ENCODE measurements at regions not wholly inside any gene's neighbourhood (a gene's known extent, or its start where the extent isn't known, plus 50 kb on each side); places are given as distances from the start of the nearest gene placed in this dataset.
"Not testable (repeated sequence)": the region's sequence is repeated elsewhere in the genome, so short reads cannot be mapped to it uniquely, and the experiment has no call there.

DNA sequence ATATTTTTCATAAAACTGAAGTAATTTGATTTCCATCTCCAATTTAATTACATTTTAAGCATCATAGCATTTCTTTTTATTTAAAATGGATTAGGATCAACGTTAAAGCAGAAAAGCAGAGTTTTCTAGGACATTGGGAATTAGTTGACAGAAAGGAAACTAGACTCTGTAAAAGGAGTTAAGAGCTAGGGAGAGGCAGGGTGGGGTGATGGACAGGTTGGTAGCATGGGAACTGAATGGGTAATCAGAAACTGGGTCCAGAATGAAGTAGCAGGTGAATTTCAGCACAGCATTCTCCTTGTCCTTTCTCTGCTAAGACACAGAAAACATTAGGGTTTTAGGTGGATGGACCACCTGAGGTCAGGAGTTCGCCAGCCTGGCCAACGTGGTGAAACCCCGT lies 97.6 kb downstream of the ANAPC4 start:
- no peak for DNase-seq

DNA sequence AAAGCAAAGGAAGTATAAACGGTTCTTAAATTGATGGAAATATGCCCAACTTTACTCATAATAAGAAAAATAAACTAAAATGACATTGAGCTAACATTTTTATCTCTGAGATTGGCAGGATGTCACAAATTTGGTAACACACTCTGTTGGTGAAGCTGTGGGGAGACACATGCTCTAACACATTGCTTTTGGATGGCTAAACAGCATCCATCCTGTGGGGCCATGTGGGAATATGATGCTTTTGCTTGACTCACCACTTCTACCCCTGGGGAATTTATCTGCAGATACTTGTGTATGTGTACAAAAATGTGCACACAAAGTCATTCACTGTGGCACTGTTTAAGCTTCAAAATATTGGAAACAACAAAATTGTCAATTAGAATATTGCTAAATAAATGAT lies 100.2 kb downstream of the ANAPC4 start:
- no peak for DNase-seq

DNA sequence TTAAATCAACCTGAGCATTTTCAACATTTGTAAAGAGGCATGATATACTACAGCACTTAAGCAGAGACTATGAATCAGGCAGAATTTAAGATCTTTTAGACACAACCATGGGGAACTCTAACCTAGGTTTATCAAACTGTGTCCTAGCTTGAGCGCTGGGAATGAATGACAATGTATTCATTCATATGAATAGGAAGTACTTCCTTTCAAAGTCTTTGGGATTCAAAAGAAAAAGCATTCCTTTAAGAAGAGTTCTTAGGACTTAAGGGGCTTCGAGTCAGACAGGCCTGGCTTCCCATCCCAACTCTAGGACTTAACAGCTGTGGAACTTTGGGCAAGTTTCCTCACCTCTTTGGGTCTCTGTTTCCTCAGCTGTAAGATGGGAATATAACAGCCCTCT lies 104.6 kb downstream of the ANAPC4 start:
- DNase-seq: no peak

DNA sequence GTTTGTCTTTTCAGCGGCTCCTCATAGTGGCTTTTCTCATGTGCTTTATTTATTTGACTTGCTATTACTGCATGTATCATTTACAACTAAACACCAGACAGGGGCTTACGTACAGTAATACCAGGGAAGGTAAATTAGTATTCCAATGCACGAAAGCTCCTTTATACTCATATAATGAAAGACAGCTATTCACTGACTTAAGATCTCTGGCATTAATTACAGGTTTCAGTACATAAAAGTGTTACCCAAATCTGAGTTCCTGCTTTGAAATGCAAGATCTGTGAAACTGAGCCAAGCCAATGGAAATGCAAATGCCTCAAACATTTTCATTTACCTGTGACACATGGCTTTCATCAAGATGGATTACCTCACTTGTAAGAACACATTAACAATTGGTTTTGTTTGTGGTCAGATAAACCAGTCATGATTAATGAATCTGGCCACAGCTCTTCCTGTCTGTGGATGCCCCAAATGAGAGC lies 107.2 kb downstream of the ANAPC4 start:
- no peak for DNase-seq

DNA sequence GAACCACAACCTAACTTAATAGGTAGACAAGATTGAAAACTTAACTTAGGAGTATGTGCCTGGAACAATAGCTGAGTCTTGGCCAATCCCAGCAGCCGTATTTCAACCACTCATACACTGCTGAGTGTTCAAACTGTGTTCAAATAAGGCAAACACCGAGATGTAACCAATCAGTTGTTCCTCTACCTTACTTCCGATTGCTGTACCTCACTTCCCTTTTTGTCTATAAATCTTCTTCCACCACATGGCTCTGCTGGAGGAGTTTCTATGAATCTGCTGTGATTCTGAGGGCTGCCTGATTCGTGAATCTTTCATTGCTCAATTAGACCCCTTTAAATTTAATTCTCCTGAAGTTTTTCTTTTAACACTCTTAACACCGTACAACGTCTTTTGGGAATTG lies 108.0 kb downstream of the ANAPC4 start:
- DNase-seq: no peak

DNA sequence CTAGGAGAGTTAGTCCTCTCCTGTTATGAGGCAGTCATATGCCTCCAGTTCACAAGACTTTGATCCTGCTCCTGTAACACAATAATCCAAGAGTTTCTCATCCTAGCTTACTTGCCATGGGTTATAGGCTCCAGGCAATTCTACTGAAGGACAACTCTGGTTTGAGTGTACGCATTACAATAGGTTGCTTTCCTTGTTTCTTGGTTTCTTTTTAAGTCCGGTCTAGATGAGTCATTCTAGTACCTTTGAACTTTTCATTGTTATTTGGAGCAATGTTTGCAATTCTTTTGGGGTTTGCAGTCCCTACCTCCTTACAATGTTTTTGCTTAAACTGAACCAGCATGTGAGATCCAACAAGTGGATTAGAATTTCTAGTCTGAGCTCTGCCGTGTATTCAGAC lies 109.1 kb downstream of the ANAPC4 start:
- DNase-seq: no peak

DNA sequence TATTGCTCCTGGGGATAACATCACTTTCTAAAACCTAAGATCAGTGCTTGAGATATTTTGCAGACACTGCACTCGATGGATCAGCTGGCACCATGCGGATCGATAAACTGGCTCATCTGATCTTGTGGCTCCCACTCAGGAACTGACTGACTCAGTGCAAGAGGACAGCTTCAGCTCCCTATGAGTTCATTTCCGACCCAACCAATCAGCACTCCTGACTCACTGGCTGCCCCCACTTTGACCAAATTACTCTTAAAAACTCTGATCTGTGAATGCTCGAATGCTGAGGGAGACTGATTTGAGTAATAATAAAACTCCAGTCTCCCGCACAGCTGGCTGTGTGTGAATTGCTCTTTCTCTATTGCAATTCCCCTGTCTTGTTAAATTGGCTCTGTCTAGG lies 110.1 kb downstream of the ANAPC4 start:
- no peak for DNase-seq

DNA sequence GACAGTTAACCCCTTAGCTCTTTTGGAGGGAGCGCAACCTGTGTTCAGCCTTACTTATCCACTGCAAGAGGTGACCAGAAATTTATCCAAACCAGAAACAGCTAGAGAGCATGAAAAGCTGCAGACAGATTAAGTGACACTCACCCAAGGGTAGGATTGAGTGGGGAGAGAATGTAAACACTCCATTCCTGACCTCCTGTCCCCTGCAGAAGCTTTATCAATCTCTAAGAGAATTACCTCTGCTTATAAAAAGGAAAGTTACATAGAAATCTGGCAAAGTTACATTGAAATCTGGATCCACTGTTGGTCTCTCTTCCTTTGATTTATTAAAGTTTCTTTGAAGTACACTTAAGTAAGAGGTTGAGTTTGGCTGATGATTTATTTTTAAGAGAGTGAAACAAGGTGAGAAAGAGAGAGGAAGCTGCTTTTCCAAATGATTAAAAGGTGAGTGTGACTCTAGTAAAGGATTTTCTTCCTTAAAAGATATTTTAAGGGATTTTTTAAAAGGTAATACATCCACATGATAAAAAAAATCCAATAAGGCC lies 112.3 kb downstream of the ANAPC4 start:
- no peak for DNase-seq

DNA sequence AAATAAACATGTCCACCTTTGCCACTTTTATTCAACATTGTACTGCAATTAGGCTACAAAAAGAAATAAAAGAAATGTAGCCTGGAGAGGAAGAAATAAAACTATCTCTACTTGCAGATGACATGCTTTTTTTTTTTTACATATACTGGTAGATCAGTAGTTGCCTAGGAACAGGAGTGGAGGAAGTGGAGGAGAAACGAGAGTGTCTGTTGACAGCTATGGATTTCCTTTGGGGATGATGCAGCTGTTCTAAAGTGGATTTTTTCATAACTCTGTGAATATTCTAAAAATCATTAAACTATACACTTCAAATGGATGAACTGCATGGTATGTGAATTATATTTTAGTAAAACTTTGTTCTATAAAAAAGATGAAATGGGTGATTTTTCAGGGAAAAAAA lies 116.4 kb downstream of the ANAPC4 start:
- DNase-seq: no peak

DNA sequence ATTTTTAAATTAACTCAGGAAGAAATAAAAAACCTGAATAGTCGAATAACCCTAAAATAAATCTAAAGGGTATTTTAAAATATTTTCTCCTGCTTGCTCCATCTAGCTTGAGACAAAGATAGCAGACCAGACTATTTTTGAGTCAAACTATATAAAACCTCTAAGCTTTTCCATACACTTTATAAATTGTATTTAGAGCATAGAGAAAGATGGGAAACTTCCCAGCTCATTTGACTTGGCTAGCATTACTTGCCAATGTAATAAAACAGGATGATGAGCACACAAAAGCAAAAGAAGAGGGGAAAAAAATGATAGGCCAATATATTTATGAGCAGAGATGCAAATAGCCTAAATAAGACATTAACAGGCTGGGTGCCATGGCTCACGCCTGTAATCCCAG lies 117.1 kb downstream of the ANAPC4 start:
- DNase-seq: no peak

DNA sequence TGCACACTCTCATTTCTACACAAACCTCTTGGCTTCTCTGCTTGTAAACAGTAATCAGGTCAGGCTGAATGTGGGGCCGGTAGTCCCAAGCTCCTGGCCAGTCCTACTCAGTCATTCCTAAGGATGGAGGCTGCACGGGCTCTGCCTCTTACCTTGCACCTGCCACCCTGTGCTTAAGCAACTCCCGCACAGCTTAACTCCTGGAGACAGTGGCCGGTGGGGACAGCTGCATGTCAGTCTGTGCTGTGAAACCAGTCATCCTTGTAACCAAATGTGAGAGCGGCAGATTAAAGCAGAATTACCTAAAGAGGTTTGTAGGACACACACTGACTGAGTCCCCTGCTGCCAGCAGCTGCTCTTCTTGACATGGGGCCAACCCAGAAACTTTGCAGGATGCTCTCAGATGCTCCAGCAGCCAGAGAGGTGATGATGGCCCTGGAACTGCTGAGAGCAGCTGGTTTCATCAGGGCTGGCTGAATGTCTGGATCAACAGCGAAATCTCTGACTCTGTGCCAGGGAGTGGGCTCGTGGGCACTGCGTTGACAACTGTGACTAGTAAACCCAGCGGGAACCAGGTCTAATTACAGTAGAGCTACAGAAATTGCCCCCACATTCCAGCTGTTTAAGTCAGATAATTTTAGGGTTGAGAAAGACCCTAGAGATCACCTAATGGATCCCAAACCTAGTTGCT lies 123.7 kb downstream of the ANAPC4 start:
- no peak for DNase-seq

DNA sequence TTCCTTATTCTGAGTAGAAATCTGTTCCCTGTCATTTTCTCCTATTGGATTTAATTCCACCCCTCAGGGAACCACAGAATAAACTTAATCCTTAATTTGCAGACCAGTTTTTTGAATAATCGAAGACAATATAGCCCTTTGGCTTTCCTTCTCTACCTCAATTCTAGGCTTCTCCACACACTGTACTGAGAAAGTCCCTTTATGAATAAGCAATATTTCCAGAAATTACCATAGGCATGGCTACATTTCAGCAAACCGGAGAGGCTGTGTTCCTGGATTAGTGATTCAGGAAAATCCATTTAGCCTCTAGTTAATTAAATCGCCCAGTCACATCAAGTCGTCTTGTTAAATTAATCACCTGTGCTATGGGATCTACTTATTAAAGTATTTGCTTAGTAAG lies 125.1 kb downstream of the ANAPC4 start:
- no peak for DNase-seq

DNA sequence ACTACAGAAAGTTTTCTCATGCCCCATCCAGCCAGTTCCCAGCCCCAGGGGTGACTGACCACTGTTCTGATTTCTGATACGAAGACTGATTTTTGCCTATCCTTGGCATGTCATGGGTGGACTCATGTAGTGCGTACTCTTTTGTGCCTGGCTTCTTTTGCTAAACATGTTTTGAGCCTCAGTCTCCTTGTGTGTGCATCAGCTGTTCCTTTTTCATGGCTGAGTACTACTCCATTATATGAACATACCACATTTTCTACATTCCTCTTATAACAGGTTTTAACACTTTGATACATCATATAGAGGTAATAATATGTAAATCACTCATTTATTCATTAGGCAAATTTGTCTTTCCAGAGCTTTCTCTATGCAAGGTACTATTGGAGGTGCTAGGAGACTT lies 126.7 kb downstream of the ANAPC4 start:
- no peak for DNase-seq

DNA sequence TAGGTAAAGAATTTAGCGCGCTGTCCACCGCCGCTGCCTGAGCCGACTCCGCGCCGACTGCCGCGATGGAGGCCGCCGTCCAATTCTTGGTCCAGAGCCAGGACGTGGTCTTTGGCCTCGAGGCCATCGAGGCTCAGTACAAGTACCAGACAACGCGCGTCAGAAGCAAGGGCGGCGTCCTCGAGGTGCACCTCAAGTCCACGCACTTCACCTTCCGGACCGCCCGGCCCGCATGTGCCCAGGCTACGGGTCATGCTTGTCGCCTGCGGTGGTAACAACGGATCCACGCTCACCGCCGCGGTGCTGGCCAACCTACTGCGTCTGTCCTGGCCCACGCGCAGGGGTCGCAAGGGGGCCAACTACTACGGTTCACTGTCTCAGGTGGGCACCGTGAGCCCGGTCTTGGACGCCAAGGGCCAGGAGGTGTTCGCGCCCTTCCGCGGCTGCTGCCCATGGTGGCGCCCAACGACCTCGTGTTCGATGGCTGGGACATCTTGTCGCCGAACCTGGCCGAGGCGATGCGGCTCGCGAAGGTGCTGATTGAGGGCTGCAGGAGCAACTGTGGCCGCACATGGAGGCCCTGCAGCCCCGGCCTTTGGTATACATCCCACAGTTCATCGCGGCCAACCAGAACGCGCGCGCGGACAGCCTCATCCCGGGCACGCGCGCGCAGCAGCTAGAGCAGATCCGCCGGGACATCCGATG lies 128.0 kb downstream of the ANAPC4 start:
- no peak for DNase-seq

DNA sequence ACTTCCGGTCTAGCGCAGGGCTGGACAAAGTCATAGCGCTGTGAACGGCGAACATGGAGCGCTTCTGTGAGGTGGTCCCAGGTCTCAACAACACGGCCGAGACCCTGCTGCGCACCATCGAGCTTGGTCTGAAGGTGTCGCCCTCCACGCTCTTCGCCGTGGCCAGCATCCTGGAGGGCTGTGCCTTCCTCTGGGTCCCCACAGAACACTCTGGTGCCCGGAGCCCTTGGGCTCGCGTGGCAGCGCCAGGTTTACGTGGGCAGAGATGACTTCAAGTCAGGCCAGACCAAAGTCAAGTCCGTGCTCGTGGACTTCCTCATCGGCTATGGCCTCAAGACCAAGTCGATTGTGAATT lies 128.6 kb downstream of the ANAPC4 start:
- no peak for DNase-seq

DNA sequence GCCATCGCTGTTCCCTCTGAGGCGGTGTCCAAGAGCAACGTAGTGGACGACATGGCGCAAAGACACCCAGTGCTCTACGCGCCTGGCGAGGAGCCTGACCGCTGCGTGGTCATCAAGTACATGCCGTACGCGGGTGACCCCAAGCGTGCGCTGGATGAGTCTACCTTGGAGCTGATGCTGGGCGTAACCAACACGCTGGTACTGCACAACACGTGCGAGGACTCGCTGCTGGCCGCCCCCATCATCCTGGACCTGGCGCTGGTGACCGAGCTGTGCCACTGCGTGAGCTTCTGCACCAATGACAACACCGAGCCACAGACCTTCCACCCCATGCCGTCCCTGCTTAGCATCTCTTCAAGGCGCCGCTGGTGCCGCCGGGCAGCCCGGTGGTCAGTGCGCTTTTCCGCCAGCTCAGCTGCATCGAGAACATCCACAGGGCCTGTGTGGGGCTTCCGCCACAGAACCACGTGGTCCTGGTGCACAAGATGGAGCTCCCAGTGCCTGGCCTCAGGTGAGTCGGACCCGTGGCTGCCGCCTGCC lies 129.0 kb downstream of the ANAPC4 start:
- no peak for DNase-seq

DNA sequence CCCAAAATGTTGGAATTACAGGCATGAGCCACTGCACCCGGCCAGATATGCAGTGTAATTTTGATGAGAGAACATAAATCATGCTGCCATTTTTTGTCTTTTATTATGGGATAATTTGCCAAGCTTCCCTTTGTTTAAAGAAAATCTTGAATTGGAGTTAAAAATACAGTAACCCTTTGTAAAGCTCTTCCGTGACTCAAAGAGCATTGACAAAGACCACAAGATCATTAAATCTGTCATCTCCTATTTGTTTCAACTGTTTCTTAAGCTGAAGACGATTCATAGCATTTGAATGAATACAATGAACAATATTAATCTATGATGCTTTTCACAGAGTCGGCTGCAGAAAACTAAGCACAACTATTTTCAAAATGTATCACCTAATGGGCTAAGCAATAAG lies 132.6 kb downstream of the ANAPC4 start:
- no peak for DNase-seq

DNA sequence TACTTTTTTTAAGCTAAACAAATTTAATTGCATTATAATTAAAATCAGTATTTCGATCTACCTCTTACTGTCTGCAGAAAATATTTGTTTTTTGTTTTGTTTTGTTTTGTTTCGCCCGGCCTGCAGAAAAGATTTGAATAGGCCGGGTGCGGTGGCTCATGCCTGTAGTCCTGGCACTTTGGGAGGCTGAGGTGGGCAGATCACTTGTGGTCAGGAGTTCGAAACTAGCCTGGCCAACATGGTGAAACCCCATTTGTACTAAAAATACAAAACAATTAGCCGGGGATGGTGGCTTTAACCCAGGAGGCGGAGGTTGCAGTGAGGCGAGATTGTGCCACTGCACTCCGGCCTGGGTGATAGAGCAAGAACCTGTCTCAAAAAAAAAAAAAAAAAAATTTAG lies 134.8 kb downstream of the ANAPC4 start:
- not testable (repeated sequence) for DNase-seq

DNA sequence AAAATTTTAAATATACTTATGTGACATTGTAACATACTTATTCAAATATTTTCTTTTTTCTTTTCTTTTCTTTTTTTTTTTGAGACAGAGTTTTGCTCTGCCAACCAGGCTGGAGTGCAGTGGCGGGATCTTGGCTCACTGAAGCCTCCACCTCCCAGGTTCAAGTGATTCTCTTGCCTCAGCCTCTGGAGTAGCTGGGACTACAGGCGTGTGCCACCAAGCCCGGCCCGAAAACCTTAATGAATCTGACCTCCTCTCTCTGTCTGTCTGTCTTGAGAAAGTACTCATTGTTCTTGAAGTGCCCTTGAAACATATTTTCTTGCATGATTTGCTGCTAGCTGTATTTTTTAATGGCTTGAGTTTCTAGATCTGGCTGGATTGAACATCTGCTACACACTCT lies 136.8 kb downstream of the ANAPC4 start:
- no peak for DNase-seq

DNA sequence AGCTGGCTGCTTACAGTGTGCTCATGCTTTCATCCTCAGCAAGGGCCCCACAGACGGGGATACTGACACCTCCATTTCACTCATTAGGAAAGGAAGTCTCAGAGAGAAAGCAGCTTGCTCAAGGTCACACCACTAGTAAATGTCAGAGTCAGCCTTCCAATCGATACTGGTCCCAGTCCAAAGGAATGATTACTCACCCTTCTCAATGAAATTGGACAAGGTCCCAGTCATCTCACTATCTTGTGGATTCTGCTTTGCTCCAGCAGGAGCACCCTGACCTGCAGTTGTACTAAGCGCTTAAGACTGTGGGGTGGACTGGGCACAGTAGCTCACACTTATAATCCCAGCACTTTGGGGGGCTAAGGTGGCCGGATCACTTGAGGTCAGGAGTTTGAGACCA lies 132.2 kb upstream of the SLC34A2 start:
- no peak for DNase-seq

DNA sequence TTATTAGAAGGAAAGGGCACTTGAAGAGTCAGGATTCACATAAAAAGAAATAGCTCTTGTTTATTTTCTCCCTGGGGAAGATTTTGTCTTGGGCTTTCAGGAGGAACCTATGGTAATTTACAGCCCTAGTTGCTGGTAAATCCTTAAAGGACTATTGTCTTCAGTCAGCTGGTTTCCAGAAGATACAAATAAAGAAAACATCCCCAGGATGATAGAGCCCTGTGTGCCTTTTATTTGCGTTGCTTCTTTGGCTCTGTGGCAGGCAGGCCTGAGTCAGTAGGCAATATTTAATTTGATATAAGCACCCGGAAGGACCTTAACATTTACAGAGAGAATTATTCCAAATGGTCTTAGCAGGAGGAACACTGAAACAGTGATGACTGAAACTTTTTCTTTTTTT lies 131.0 kb upstream of the SLC34A2 start:
- no peak for DNase-seq

DNA sequence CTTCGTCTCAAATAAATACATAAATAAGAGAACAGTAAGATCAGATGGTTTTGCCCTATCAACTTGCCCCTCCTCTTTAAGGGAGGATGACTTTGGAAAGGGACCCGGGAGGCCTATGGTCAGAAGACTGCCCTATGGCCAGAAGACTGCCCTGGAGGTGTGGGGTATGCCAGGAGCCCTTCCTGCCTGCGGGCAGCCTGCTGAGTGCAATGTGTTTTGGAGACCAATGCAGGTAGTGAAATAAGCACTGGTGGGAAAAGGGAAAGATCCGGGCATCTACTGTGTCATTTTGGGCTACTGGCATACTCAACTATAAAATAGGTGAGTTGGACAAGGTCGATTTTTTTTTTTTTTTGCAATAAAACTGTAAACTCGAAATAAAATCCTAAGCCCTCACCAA lies 129.8 kb upstream of the SLC34A2 start:
- no peak for DNase-seq

DNA sequence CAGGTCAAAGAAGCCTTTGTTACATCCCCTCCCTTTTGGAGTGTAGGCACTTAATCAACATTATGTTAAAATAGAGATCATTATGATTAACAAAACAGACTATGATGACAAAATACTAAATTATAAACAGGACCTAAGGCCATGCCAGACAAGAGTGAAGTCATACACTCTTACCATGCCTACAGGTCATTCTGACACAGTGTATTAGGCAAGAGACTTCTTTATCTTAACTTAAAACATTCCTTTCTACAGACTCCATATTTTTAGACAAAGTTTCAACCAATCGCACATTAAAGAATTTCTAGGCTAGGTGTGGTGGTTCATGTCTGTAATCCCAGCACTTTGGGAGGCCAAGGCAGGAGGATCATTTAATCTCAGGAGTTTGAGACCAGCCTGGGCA lies 128.6 kb upstream of the SLC34A2 start:
- no peak for DNase-seq

DNA sequence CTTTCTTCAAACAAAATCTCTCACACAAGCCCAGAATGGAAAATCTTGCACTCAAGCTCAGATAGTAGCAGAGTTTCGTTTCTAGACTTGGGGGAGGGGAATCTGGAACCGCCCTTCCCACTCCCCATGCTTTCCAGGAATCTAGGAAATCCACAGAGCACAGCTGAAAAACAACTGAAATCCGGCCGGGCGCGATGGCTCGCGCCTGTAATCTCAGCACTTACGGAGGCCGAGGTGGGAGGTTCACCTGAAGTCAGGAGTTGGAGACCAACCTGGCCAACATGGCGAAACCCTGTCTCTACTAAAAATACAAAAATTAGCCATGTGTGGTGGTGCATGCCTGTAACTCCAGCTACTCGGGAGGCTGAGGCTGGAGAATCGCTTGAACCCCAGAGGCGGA lies 127.3 kb upstream of the SLC34A2 start:
- DNase-seq: no peak

Measured in stimulated activated CD4-positive, alpha-beta T cell treated with anti-CD3 and anti-CD28 coated beads, Interleukin-15, amount 100 ng/mL, for 24 hours (primary cell).